HG03280 (cell line): ENCODE measurements at regions not wholly inside any gene's neighbourhood (a gene's known extent, or its start where the extent isn't known, plus 50 kb on each side); places are given as distances from the start of the nearest gene placed in this dataset.

ENCODE experiments used
- ATAC-seq: cut with Tn5 transposase; IDR thresholded peaks from one replicate; pipeline ENCODE4 v1.9.1; 2021; ENCODE audit warnings: mild to moderate bottlenecking, moderate library complexity; ENCODE audit not compliant: unreplicated experiment

DNA sequence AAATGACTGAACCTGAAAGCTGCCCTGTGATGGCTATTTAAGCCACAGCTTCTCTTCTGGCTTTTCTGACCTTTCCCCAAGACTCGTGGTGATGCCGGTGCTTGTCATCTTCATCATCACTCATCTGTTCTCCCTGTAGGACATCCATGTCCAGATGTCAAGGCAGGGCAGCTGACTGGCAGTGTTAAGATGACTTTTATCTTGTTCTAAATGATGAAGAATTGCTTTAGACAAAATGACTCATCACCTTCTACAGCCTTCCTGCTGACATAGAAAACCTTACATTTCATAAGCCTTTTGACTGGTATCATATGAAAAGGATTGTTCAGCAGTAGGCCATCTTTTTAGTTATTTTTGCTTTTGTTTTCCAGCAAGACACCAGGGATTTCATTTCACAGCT lies 67.0 kb upstream of the GPR149 start:
- no peak for ATAC-seq

- ATAC-seq, result no peak
These were observed 66.5 kb upstream of the GPR149 start for GRCh38 chr3:154496540-154496939.

DNA sequence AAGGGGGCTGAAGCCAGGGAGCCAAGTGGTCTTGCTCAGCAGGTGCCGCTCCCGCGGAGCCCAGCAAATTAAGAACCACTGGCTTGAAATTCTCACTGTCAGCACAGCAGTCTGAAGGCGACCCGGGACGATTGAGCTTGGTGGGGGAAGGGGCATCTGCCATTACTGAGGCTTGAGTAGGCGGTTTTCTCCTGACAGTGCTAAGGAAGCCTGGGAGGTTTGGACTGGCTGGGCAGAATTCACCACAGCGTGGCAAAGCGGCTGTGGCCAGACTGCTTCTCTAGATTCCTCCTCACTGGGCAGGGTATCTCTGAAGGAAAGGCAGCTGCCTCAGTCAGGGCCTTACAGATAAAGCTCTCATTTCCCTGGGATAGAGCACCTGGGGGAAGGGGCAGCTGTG lies 57.0 kb upstream of the GPR149 start:
- no peak for ATAC-seq

DNA sequence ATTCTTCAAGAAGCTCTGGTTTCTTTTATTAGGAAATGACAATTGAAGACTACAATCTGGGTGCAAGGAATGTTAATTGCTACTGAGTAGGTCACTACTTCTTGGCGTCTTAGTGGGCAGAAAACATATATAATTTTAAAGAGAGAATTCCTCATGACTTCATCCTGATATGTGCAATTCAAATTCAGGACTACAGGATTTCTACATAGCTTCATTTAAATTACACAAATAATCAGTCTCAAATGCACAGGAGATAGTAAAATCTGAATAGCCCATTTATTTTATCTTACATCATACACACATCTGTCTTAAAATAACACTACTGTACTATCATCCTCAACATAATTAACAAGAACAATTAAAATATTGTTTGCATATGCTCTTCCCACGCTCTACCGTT lies 52.5 kb upstream of the GPR149 start:
- no peak for ATAC-seq

DNA sequence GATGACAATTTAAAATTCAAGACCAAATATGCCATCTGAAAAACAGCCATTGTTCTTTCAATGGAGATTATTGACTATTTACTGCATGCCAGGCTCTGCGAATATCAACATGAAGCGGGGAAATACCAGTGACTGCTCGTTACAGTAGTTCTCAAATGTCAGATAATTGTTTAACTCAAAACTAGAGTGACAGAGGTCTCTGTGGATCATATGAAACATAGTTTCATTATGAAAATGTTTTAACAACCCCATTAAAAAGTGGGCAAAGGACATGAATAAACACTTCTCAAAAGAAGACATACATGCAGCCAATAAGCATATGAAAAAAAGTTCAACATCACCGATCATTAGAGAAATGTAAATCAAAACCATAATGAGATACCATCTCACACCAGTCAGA lies 50.0 kb upstream of the GPR149 start:
- ATAC-seq, result no peak
